ENCODE measurements at regions not wholly inside any gene's neighbourhood (a gene's known extent, or its start where the extent isn't known, plus 50 kb on each side); places are given as distances from the start of the nearest gene placed in this dataset.
"Not testable (repeated sequence)": the region's sequence is repeated elsewhere in the genome, so short reads cannot be mapped to it uniquely, and the experiment has no call there.

DNA sequence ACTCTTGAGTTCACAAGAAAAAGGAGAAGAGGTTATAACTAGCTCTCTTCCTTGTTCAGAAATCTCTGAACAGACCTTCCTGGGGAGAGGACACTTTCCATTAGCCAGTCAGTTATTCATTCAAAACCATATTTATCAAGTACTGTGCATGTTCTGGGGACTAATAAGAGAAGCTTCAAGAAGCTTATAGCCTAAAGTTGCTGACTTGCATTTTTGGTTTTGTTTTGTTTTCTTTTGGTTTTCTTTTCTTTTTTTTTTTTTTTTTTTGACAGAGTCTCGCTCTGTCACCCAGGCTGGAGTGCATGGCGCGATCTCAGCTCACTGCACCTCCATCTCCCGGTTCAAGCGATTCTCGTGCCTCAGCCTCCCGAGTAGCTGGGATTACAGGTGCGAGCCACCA is 471.4 kb downstream of the KLF12 start:
- Histone ChIP-seq H3K9me3 (ENCODE audit: control insufficient read depth, low read length) (no peaks in the 10 kb centered on the region), H3K4me1 (ENCODE audit: control insufficient read depth, insufficient read depth, low read length) (peaks cover 8% of the 10 kb centered on the region), H3K4me3 (ENCODE audit: low read length) (no peak overlapping the region), H3K9ac (ENCODE audit: low read length) (no peak overlapping the region), H3K27me3 (replicated peaks; ENCODE audit: control insufficient read depth, insufficient read depth, low read length) (no peaks in the 10 kb centered on the region), H3K36me3 (ENCODE audit: control insufficient read depth, insufficient read depth, low read length, severe bottlenecking) (no peaks in the 10 kb centered on the region)
- DNase-seq (ENCODE audit: low read depth) = no peak

DNA sequence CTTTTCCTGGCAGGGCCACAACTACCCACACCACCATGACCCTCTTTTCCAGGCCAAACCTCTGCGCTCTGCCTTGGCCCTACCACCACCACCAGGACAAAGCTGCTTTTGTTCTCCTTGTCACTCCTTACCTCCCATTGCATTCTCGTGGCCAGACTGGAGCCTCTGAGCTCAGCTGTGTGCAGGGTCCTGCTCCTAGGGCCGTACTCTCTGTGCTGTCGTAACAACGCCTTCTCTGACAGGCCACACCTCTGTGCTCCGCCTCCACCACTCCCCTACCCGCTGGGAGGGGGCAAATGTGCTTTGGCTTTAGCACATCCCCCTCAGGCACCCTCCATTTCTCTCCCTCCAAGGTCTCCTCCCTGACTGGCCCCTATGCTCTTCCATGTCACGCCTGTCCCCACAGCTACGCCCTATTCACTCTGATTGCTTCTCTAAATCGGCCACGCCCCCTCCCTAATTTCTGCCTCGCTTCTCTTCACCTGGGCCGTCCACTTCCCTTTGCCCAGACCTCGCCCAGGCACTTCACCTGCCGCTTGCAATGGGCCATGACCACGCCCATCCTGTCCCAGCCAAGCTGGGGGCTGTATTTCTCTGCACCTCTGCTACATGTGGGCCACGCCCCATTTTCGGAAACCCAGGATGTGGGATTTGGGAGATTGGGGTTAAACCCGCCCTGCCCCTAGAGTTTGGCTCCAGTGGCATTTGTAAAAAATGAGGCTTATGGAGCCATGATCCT is 472.3 kb downstream of the KLF12 start:
- no peaks in the 10 kb centered on the region for H3K36me3 ChIP-seq (ENCODE audit: control insufficient read depth, insufficient read depth, low read length, severe bottlenecking)
- H3K4me1 ChIP-seq (ENCODE audit: control insufficient read depth, insufficient read depth, low read length) = peaks cover 11% of the 10 kb centered on the region
- H3K27me3 ChIP-seq (replicated peaks; ENCODE audit: control insufficient read depth, insufficient read depth, low read length) = no peaks in the 10 kb centered on the region
- no peak overlapping the region for H3K4me3 ChIP-seq (ENCODE audit: low read length)
- no peak for DNase-seq (ENCODE audit: low read depth)
- no peaks in the 10 kb centered on the region for H3K9me3 ChIP-seq (ENCODE audit: control insufficient read depth, low read length)
- no peak overlapping the region for H3K9ac ChIP-seq (ENCODE audit: low read length)

DNA sequence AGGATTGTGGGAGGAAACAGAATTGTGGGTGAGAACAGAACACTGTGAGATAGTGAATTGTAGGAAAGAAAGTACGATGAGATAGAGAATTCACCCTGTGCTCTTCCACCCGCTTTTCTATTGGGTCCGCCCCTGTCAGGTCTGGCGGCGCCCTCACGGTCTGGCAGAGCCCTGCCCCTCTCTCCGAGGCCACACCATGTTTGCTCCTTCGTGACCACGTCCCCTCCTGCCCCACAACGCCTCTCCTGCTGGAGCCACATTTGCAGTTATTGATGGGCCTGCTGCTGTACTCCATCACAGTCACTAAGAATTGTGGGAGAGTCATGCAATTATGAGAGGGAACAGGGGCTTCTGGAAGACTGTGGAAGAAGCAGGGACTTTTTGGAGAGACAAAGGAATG is 473.1 kb downstream of the KLF12 start:
- Histone ChIP-seq H3K9me3 (ENCODE audit: control insufficient read depth, low read length) (no peaks in the 10 kb centered on the region), H3K4me1 (ENCODE audit: control insufficient read depth, insufficient read depth, low read length) (peaks cover 11% of the 10 kb centered on the region), H3K36me3 (ENCODE audit: control insufficient read depth, insufficient read depth, low read length, severe bottlenecking) (no peaks in the 10 kb centered on the region), H3K9ac (ENCODE audit: low read length) (no peak overlapping the region), H3K4me3 (ENCODE audit: low read length) (no peak overlapping the region), H3K27me3 (replicated peaks; ENCODE audit: control insufficient read depth, insufficient read depth, low read length) (no peaks in the 10 kb centered on the region)
- no peak for DNase-seq (ENCODE audit: low read depth)

DNA sequence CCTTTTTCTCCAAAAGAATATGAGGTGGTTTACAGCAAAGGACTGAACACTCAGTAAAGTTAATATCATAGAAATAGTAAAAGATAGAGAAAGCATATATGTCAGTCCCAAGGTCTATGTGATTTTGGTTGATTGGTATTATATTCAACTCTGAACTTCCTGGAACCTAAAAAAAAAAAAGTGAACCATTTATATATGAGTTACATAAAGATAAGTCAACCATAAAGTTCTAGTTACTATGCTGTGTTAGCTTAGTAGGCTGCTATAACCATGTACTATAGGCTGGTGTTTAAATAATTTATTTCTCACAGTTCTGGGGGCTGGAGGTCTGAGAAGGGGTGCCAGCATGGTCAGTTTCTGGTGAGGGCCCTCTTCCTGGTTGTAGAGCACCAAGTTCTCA is 475.6 kb downstream of the KLF12 start:
- DNase-seq (ENCODE audit: low read depth) = no peak
- Histone ChIP-seq H3K4me1 (ENCODE audit: control insufficient read depth, insufficient read depth, low read length) (peaks cover 11% of the 10 kb centered on the region), H3K36me3 (ENCODE audit: control insufficient read depth, insufficient read depth, low read length, severe bottlenecking) (no peaks in the 10 kb centered on the region), H3K9ac (ENCODE audit: low read length) (no peak overlapping the region), H3K4me3 (ENCODE audit: low read length) (no peak overlapping the region), H3K27me3 (replicated peaks; ENCODE audit: control insufficient read depth, insufficient read depth, low read length) (no peaks in the 10 kb centered on the region), H3K9me3 (ENCODE audit: control insufficient read depth, low read length) (no peaks in the 10 kb centered on the region)

DNA sequence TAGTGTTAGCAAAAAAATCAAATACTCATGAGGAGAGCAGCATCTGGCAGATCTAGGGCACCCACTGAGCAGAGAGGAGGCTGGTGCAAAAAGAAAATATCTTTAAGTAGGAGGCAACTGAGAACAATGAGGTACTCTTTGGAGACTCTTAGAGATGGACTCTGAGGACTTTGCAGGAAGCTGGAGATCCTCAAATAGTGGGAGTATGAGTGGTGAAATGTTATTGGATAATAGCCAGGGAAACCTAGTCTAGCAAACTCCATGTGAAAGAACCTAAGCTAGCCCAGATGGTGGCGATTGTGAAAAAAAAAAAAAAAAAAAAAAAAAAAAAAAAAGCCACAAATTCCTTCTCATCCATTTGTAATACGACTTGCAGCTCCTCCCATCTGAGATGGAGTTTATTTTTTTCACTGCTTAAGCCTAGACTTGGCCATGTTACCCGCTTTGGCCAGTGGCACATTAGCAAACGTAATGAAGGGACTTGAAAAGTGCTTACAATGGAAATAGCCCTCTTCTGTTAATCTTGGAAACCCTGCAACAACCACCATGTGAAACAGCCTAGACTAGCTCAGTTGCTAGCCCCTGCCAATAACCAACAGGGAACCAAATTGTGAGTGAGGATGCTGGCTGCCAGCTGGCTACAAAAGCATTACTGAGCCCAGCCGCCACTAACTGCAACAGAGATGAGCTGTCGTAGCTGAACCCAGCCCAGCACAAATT is 476.2 kb downstream of the KLF12 start:
- DNase-seq (ENCODE audit: low read depth) = peak; percentile 35
- H3K4me1 ChIP-seq (ENCODE audit: control insufficient read depth, insufficient read depth, low read length) = peaks cover 11% of the 10 kb centered on the region
- H3K9ac ChIP-seq (ENCODE audit: low read length) = no peak overlapping the region
- H3K4me3 ChIP-seq (ENCODE audit: low read length) = no peak overlapping the region
- no peaks in the 10 kb centered on the region for H3K9me3 ChIP-seq (ENCODE audit: control insufficient read depth, low read length)
- no peaks in the 10 kb centered on the region for H3K27me3 ChIP-seq (replicated peaks; ENCODE audit: control insufficient read depth, insufficient read depth, low read length)
- no peaks in the 10 kb centered on the region for H3K36me3 ChIP-seq (ENCODE audit: control insufficient read depth, insufficient read depth, low read length, severe bottlenecking)

DNA sequence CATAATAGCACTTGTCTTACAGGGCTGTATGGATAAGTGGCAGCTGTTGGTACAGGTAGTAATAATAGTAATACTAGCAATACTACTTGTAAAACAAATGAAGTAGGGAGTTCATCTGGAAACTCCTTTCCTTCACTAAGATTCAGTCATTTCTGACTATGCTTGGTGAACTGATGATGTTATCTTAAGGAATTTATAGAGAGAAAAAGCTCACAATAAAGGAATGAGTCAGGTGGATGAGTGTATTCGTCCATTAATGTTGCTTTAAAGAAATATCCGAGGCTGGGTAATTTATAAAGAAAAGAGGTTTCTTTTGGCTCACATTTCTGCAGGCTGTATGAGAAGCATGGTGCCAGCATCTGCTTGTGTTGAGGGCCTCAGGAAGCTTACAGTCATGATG is 477.3 kb downstream of the KLF12 start:
- no peaks in the 10 kb centered on the region for H3K36me3 ChIP-seq (ENCODE audit: control insufficient read depth, insufficient read depth, low read length, severe bottlenecking)

DNA sequence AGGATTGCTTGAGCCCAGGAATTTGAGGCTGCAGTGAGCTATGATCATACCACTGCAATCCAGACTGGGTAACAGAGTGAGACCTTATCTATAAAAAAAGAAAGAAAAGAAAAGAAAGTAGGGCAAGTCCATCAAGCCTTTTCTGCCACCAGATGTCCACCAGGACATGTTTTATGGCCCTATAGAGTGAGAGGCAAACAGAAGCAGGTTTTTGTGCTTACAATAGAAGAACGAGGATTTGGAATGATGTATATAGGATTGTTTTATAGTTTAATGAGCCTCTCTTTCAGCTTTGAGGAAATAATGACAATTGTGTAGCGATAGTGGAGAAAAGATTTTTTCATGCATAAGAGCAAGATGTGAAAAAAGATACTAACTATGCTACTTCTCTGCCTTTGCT is 480.5 kb downstream of the KLF12 start:
- no peak overlapping the region for H3K4me3 ChIP-seq (ENCODE audit: low read length)
- no peaks in the 10 kb centered on the region for H3K9me3 ChIP-seq (ENCODE audit: control insufficient read depth, low read length)
- DNase-seq (ENCODE audit: low read depth) = no peak
- H3K36me3 ChIP-seq (ENCODE audit: control insufficient read depth, insufficient read depth, low read length, severe bottlenecking) = no peaks in the 10 kb centered on the region
- H3K27me3 ChIP-seq (replicated peaks; ENCODE audit: control insufficient read depth, insufficient read depth, low read length) = no peaks in the 10 kb centered on the region
- no peak overlapping the region for H3K9ac ChIP-seq (ENCODE audit: low read length)
- H3K4me1 ChIP-seq (ENCODE audit: control insufficient read depth, insufficient read depth, low read length) = peaks cover 11% of the 10 kb centered on the region

More for the DNA sequence above, 477.3 kb downstream of the KLF12 start:
- no peak for DNase-seq (ENCODE audit: low read depth)
- Histone ChIP-seq H3K4me1 (ENCODE audit: control insufficient read depth, insufficient read depth, low read length) (peaks cover 11% of the 10 kb centered on the region), H3K4me3 (ENCODE audit: low read length) (no peak overlapping the region), H3K9ac (ENCODE audit: low read length) (no peak overlapping the region), H3K27me3 (replicated peaks; ENCODE audit: control insufficient read depth, insufficient read depth, low read length) (no peaks in the 10 kb centered on the region), H3K9me3 (ENCODE audit: control insufficient read depth, low read length) (no peaks in the 10 kb centered on the region)

DNA sequence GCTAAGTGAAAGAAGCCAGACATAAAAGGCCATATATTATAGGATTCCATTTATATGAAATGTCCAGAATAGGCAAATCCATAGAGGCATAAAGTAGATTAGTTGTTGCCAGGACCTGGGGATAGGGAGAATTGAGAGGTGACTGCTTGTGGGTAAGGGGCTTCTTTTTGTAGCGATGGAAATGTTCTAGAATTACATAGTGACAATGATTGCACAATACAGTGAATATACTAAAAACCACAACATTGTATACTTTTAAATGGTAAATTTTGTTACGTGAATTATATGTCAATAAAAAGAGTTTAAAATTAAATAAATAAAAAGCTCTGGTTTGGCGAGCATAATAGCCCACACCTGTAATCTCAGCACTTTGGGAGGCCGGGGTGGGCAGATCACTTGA is 486.8 kb downstream of the KLF12 start:
- DNase-seq (ENCODE audit: low read depth) = no peak
- no peaks in the 10 kb centered on the region for H3K27me3 ChIP-seq (replicated peaks; ENCODE audit: control insufficient read depth, insufficient read depth, low read length)
- H3K36me3 ChIP-seq (ENCODE audit: control insufficient read depth, insufficient read depth, low read length, severe bottlenecking) = no peaks in the 10 kb centered on the region
- H3K4me3 ChIP-seq (ENCODE audit: low read length) = no peak overlapping the region
- H3K9ac ChIP-seq (ENCODE audit: low read length) = no peak overlapping the region
- no peaks in the 10 kb centered on the region for H3K9me3 ChIP-seq (ENCODE audit: control insufficient read depth, low read length)
- no peaks in the 10 kb centered on the region for H3K4me1 ChIP-seq (ENCODE audit: control insufficient read depth, insufficient read depth, low read length)

DNA sequence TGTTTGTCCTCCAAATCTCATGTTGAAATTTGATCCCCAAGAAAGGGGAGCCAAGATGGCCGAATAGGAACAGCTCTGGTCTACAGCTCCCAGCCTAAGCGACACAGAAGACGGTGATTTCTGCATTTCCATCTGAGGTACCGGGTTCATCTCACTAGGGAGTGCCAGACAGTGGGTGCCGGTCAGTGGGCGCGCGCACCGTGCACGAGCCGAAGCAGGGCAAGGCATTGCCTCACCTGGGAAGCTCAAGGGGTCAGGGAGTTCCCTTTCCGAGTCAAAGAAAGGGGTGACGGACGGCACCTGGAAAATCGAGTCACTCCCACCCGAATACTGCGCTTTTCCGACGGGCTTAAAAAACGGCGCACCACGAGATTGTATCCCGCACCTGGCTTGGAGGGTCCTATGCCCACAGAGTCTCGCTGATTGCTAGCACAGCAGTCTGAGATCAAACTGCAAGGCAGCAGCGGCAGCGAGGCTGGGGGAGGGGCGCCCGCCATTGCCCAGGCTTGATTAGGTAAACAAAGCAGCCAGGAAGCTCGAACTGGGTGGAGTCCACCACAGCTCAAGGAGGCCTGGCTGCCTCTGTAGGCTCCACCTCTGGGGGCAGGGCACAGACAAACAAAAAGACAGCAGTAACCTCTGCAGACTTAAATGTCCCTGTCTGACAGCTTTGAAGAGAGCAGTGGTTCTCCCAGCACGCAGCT is 493.6 kb downstream of the KLF12 start:
- not testable (repeated sequence) for H3K4me3 ChIP-seq (ENCODE audit: low read length); H3K9me3 ChIP-seq (ENCODE audit: control insufficient read depth, low read length); DNase-seq (ENCODE audit: low read depth); H3K27me3 ChIP-seq (replicated peaks; ENCODE audit: control insufficient read depth, insufficient read depth, low read length); H3K9ac ChIP-seq (ENCODE audit: low read length); H3K36me3 ChIP-seq (ENCODE audit: control insufficient read depth, insufficient read depth, low read length, severe bottlenecking); H3K4me1 ChIP-seq (ENCODE audit: control insufficient read depth, insufficient read depth, low read length)

DNA sequence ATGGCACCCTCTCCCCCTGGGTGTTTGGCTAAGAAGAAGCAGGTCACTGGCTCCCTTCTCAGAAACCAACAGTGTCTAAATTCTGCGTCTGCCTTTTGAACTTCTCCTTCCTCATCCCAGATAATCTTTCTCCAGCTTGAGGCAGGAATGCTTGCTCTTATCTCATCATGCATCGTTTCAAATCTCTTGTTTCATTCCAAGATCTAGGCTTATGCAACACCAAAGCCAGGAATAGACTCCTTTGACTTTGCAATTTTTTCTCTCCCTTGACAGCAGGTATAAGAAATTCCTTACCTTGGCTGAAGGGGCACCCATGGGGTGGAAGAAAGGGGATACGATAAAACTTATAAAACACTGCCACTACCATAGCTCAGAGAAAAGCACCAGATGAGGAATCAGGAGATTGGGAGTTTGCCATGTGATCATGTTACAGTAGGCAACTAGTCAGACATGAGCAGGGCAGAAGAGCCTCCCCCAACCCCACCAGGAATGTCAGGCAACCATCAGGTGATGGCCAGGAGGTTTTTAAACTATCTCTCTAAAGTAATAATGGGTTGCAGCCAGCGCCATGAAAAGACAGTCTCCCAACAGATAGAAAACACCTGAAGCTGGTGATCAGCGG is 498.9 kb downstream of the KLF12 start:
- peak; percentile 16 for DNase-seq (ENCODE audit: low read depth)
- Histone ChIP-seq H3K4me1 (ENCODE audit: control insufficient read depth, insufficient read depth, low read length) (no peaks in the 10 kb centered on the region), H3K27me3 (replicated peaks; ENCODE audit: control insufficient read depth, insufficient read depth, low read length) (peaks cover 3% of the 10 kb centered on the region), H3K4me3 (ENCODE audit: low read length) (no peak overlapping the region), H3K36me3 (ENCODE audit: control insufficient read depth, insufficient read depth, low read length, severe bottlenecking) (no peaks in the 10 kb centered on the region), H3K9ac (ENCODE audit: low read length) (no peak overlapping the region), H3K9me3 (ENCODE audit: control insufficient read depth, low read length) (no peaks in the 10 kb centered on the region)

DNA sequence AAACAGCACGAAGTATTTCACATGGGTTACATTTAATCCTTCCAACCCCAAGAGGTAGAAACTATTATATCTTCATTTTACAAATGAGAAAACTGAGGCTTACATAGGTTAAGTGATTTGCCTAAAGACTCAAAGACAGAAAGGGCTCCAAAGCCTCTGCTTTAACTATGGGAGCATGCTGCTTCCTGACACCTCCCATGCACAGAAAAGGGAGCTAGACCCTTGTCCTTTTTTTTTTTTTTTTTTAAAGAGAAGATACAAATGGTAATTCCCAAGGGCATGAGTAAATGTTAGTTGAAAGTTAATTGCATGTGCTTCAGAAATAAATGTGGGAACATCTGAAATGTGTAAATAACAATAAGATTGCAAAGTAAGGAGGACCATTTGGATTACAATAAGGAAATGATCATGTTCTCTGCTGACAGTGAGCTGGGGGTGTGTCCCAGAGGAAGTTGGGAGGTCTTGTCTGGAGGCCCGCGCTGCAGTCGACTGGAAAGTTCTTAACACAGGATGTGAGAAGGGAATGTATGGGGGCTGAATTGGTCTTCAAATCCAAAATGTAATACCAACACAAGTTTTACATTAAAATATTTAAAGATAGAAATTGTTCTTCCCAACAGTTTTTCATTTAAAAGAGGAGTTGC is 500.3 kb downstream of the KLF12 start:
- Histone ChIP-seq H3K9me3 (ENCODE audit: control insufficient read depth, low read length) (no peaks in the 10 kb centered on the region), H3K9ac (ENCODE audit: low read length) (no peak overlapping the region), H3K4me1 (ENCODE audit: control insufficient read depth, insufficient read depth, low read length) (no peaks in the 10 kb centered on the region), H3K36me3 (ENCODE audit: control insufficient read depth, insufficient read depth, low read length, severe bottlenecking) (no peaks in the 10 kb centered on the region), H3K27me3 (replicated peaks; ENCODE audit: control insufficient read depth, insufficient read depth, low read length) (peaks cover 3% of the 10 kb centered on the region), H3K4me3 (ENCODE audit: low read length) (no peak overlapping the region)
- DNase-seq (ENCODE audit: low read depth) = no peak
